Endothelial cell of umbilical vein (primary cell): ENCODE measurements at regions not wholly inside any gene's neighbourhood (a gene's known extent, or its start where the extent isn't known, plus 50 kb on each side); places are given as distances from the start of the nearest gene placed in this dataset.

ENCODE experiments used
- BruUV-seq: library from RNA; stranded (reverse); fragments of 400-500 nt; replicated peaks from 2 replicates; lab custom pipeline; 2021; lab: Mats Ljungman, UMichigan
- CTCF ChIA-PET: fragments of 300-600, 350-600 bp; sonication (Branson Sonifier 250); formaldehyde crosslinking; loops from one replicate; lab custom pipeline; 2021; ENCODE audit warnings: antibody characterized with exemption, inconsistent platforms; lab: Charles Lee
- POLR2A ChIA-PET: fragments of 300-600, 350-600 bp; sonication (Branson Sonifier 250); formaldehyde crosslinking; loops from one replicate; lab custom pipeline; 2021; ENCODE audit warnings: antibody characterized with exemption, inconsistent platforms; lab: Charles Lee
- DNase-seq: peaks from one replicate; pipeline ENCODE4 v3.0.0-alpha.2; 2011; ENCODE audit warnings: low read depth, low spot score
- FAIRE-seq: peaks from 2 replicates; lab custom pipeline; 2011; peaks lifted over from hg19 to GRCh38; lab: Jason Lieb, UNC
- H2AFZ ChIP-seq: 2 replicates; pipeline ENCODE4 v1.6.0; 2012; ENCODE audit warnings: low read depth, low read length, control low read depth, inconsistent platforms
- H3K27ac ChIP-seq: 2 replicates; pipeline ENCODE4 v1.5.1; 2011; ENCODE audit warnings: low read depth, mild to moderate bottlenecking, control low read depth, low read length, moderate library complexity; ENCODE audit not compliant: insufficient read depth
- H3K27me3 ChIP-seq, 2 experiments: 2 replicates each; pipeline versions ENCODE4 v1.6.0 to v1.6.1; 2011; ENCODE audit warnings: low read length in 2 of 2, mixed read lengths in 1 of 2; ENCODE audit not compliant: control insufficient read depth in 2 of 2, insufficient read depth in 2 of 2
- H3K36me3 ChIP-seq, 2 experiments: 2 replicates in 1 of 2; 3 replicates in 1 of 2; pipeline ENCODE4 v1.5.1; 2011; ENCODE audit warnings: low read length in 2 of 2, mild to moderate bottlenecking in 1 of 2, moderate library complexity in 1 of 2; ENCODE audit not compliant: control insufficient read depth in 2 of 2, insufficient read depth in 2 of 2; ENCODE audit errors: extremely low read depth in 1 of 2
- H3K4me1 ChIP-seq: 3 replicates; pipeline ENCODE4 v1.5.1; 2011; ENCODE audit warnings: mild to moderate bottlenecking, low read length; ENCODE audit not compliant: control insufficient read depth, insufficient read depth; ENCODE audit errors: extremely low read depth
- H3K4me2 ChIP-seq: 2 replicates; pipeline ENCODE4 v1.6.1; 2011; ENCODE audit warnings: low read length, control low read depth, mixed read lengths; ENCODE audit not compliant: insufficient read depth
- H3K4me3 ChIP-seq, 3 experiments: fragments of 200-600 bp in 1 of 3; sonication (generic), shearing (Covaris generic) in 1 of 3; replicated peaks in 1 of 3; 2 replicates each; pipeline ENCODE4 v1.5.1; 2011 to 2016; ENCODE audit warnings: control low read depth in 3 of 3, low read length in 3 of 3, mild to moderate bottlenecking in 2 of 3, inconsistent platforms in 1 of 3, low read depth in 1 of 3, moderate library complexity in 1 of 3; ENCODE audit not compliant: insufficient read depth in 1 of 3
- H3K79me2 ChIP-seq: 2 replicates; pipeline ENCODE4 v1.6.0; 2012; ENCODE audit warnings: low read length, inconsistent platforms; ENCODE audit not compliant: control insufficient read depth, insufficient read depth
- H3K9ac ChIP-seq: replicated peaks from 2 replicates; pipeline ENCODE3; 2011; ENCODE audit warnings: low read length, control low read depth; ENCODE audit not compliant: insufficient read depth; ENCODE audit errors: extremely low read depth
- H3K9me1 ChIP-seq: replicated peaks from 3 replicates; pipeline ENCODE4 v1.6.0; 2011; ENCODE audit warnings: mild to moderate bottlenecking, low read length; ENCODE audit not compliant: control insufficient read depth, insufficient read depth; ENCODE audit errors: extremely low read depth
- H3K9me3 ChIP-seq: replicated peaks from 2 replicates; pipeline ENCODE4 v1.5.1; 2012; ENCODE audit warnings: low read length, inconsistent platforms; ENCODE audit not compliant: control insufficient read depth, insufficient read depth
- H4K20me1 ChIP-seq: replicated peaks from 2 replicates; pipeline ENCODE3; 2011; ENCODE audit warnings: mild to moderate bottlenecking, low read length; ENCODE audit not compliant: control insufficient read depth, insufficient read depth; ENCODE audit errors: extremely low read depth
- EZH2 ChIP-seq: IDR thresholded peaks from 2 replicates; pipeline ENCODE4 v1.6.1; 2012; ENCODE audit warnings: borderline replicate concordance, low read depth, mild to moderate bottlenecking, moderate library complexity, low read length, inconsistent platforms; ENCODE audit not compliant: severe bottlenecking
- FOS ChIP-seq: IDR thresholded peaks from 2 replicates; pipeline ENCODE4 v1.6.1; 2011; ENCODE audit warnings: mild to moderate bottlenecking, low read length, moderate library complexity, borderline replicate concordance; ENCODE audit not compliant: insufficient read depth
- GATA2 ChIP-seq: IDR thresholded peaks from 2 replicates; pipeline ENCODE4 v1.7.0; 2011; ENCODE audit warnings: low read depth, mild to moderate bottlenecking, moderate library complexity, mixed read lengths, low read length; ENCODE audit not compliant: insufficient read length, insufficient read depth
- JUN ChIP-seq: IDR thresholded peaks from 2 replicates; pipeline ENCODE4 v1.6.1; 2011; ENCODE audit warnings: borderline replicate concordance, low read depth; ENCODE audit not compliant: insufficient read length, insufficient read depth
- MYC ChIP-seq: IDR thresholded peaks from one replicate; pipeline ENCODE4 v1.6.1; 2011; ENCODE audit warnings: mild to moderate bottlenecking, low read depth, low read length
- POLR2A ChIP-seq: IDR thresholded peaks from 2 replicates; pipeline ENCODE4 v1.6.1; 2012; ENCODE audit warnings: low read depth, mild to moderate bottlenecking, control low read depth, low read length
- POLR2AphosphoS5 ChIP-seq: IDR thresholded peaks from 2 replicates; pipeline ENCODE4 v1.6.1; 2012; ENCODE audit warnings: low read depth, mild to moderate bottlenecking, control low read depth, low read length, moderate library complexity; ENCODE audit not compliant: insufficient read depth
- dilution Hi-C: fragments of 300-500 bp; cut with MboI; formaldehyde crosslinking; loops from one replicate; pipeline ENCODE4 v1.15.0; 2019; ENCODE audit warnings: low sequenced_read_pairs; ENCODE audit not compliant: extremely low pct_ligation_motif_present
- intact Hi-C: fragments of 100-400 bp; cut with micrococcal nuclease; formaldehyde crosslinking; loops from one replicate; pipeline ENCODE4 v1.10.0; 2022
- TF ChIP-seq, protein P1 (sequence below), 2 donors: IDR thresholded peaks; 1 replicate in 1 of 2; 2 replicates in 1 of 2; pipeline ENCODE4 v1.5.1; 2011; ENCODE audit warnings: low read length in 2 of 2, mild to moderate bottlenecking in 2 of 2, moderate library complexity in 2 of 2, control low read depth in 1 of 2, inconsistent platforms in 1 of 2, low read depth in 1 of 2; ENCODE audit not compliant: insufficient read depth in 1 of 2; ENCODE audit errors: extremely low read depth in 1 of 2
- TF ChIP-seq, protein P2 (sequence below): IDR thresholded peaks from 2 replicates; pipeline ENCODE4 v1.6.1; 2011; ENCODE audit not compliant: insufficient read depth, insufficient read length

DNA sequence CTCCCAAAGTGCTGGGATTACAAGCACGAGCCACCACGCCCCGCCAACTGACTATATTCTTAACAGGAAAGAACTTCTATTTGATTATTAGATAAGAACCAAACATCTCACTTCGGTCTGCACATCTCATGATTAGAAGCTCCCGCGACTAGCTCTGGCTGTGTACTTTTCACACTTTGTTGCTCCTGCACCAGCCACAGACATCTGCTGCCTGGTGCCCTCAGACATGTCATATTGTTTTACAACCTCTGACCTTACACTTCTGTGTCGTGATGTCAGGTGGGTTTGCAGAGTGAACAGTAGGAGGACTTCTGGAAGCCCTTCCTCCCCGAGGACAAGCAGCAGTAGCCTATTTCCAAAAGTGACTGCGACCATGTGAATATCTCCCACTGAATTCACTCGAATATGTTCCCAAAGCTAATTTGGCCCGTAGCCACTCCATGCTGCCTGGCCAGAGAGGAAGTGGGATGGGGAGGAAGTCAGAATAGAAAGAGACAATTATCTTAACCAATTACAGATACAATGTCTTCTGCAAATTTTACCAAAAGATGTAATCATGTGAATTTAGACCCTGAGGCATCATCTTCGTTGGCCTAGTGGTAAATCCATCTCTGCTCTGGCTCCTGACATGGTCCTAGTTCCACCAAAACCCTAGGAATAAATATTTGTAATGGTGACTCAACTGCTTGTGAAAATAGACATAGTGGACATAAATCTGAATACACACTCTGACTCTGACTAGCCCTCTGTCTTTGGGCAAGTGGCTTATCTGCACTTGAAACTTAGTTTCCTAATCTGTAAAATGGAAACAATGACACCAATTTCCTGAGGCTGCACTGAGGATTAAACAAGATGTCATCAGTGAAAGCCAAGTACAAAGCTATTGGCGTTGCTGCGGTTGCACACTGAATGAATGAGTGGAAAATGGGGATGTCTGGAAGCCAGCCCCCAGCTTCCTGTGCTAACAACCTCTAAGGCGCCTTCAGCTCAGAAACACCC is 406.1 kb downstream of the LRATD1 start:
- dilution Hi-C loops (no loop called here), intact Hi-C loops (no loop called here)
- Histone ChIP-seq H3K4me2 (no peak overlapping the region), H3K9me1 (no peaks in the 10 kb centered on the region), H3K27me3 (no peaks in the 10 kb centered on the region), H2AFZ (no peak overlapping the region), H3K27ac (no peak overlapping the region), H3K4me1 (no peaks in the 10 kb centered on the region), H4K20me1 (no peaks in the 10 kb centered on the region), H3K9me3 (no peaks in the 10 kb centered on the region), H3K36me3 (no peaks in the 10 kb centered on the region), H3K9ac (no peak overlapping the region), H3K4me3 (no peak overlapping the region), H3K79me2 (no peaks in the 10 kb centered on the region)
- TF ChIP-seq, protein P1, sequence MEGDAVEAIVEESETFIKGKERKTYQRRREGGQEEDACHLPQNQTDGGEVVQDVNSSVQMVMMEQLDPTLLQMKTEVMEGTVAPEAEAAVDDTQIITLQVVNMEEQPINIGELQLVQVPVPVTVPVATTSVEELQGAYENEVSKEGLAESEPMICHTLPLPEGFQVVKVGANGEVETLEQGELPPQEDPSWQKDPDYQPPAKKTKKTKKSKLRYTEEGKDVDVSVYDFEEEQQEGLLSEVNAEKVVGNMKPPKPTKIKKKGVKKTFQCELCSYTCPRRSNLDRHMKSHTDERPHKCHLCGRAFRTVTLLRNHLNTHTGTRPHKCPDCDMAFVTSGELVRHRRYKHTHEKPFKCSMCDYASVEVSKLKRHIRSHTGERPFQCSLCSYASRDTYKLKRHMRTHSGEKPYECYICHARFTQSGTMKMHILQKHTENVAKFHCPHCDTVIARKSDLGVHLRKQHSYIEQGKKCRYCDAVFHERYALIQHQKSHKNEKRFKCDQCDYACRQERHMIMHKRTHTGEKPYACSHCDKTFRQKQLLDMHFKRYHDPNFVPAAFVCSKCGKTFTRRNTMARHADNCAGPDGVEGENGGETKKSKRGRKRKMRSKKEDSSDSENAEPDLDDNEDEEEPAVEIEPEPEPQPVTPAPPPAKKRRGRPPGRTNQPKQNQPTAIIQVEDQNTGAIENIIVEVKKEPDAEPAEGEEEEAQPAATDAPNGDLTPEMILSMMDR (IDR thresholded peaks at IDR 0.05; ENCODE audit: extremely low read depth in 1 of 2, insufficient read depth in 1 of 2, low read depth in 1 of 2, low read length in 2 of 2), result no peak
- TF ChIP-seq, protein P2, sequence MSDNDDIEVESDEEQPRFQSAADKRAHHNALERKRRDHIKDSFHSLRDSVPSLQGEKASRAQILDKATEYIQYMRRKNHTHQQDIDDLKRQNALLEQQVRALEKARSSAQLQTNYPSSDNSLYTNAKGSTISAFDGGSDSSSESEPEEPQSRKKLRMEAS, result no peak
- no peak for TF ChIP-seq POLR2A
- TF ChIP-seq GATA2, result no peak
- TF ChIP-seq JUN, result no peak
- no peak for TF ChIP-seq POLR2AphosphoS5
- TF ChIP-seq MYC, result no peak
- no peak for TF ChIP-seq EZH2
- TF ChIP-seq FOS, result no peak
- no TSS peak for BruUV-seq
- ChIA-PET CTCF (no interaction called here), POLR2A (no interaction called here)
- DNase-seq (no peak), FAIRE-seq (no peak)
